ACC112 (cell line): ENCODE measurements at regions not wholly inside any gene's neighbourhood (a gene's known extent, or its start where the extent isn't known, plus 50 kb on each side); places are given as distances from the start of the nearest gene placed in this dataset.

Experiments used
- H2AFZ ChIP-seq: fragments of 200-600 bp; sonication (generic); one replicate; pipeline ENCODE4 v1.6.0; 2017; ENCODE audit warnings: antibody characterized with exemption, low read length; ENCODE audit not compliant: unreplicated experiment
- H3K27ac ChIP-seq: fragments of 200-600 bp; sonication (generic); 2 replicates; pipeline ENCODE4 v1.5.1; 2014; ENCODE audit warnings: low read depth, mild to moderate bottlenecking, antibody characterized with exemption, low read length, moderate library complexity
- H3K27me3 ChIP-seq: fragments of 200-600 bp; sonication (generic); 2 replicates; pipeline ENCODE4 v1.6.1; 2014; ENCODE audit warnings: mild to moderate bottlenecking, antibody characterized with exemption, low read length, moderate library complexity, mixed read lengths; ENCODE audit not compliant: insufficient read depth
- H3K36me3 ChIP-seq: fragments of 200-600 bp; sonication (generic); 2 replicates; pipeline ENCODE4 v1.6.1; 2016; ENCODE audit warnings: mild to moderate bottlenecking, antibody characterized with exemption, low read length, moderate library complexity, mixed read lengths; ENCODE audit not compliant: insufficient read depth
- H3K4me1 ChIP-seq: fragments of 200-600 bp; sonication (generic); one replicate; pipeline ENCODE4 v1.6.1; 2016; ENCODE audit warnings: low read length, mixed read lengths; ENCODE audit not compliant: insufficient read depth, unreplicated experiment, control insufficient read depth
- H3K4me3 ChIP-seq: fragments of 200-600 bp; sonication (generic); 2 replicates; pipeline ENCODE4 v1.5.1; 2014; ENCODE audit warnings: mild to moderate bottlenecking, low read depth, low read length
- H3K79me2 ChIP-seq: fragments of 200-600 bp; sonication (generic); one replicate; pipeline ENCODE4 v1.6.0; 2016; ENCODE audit warnings: low read length; ENCODE audit not compliant: control insufficient read depth, unreplicated experiment, insufficient read depth

DNA sequence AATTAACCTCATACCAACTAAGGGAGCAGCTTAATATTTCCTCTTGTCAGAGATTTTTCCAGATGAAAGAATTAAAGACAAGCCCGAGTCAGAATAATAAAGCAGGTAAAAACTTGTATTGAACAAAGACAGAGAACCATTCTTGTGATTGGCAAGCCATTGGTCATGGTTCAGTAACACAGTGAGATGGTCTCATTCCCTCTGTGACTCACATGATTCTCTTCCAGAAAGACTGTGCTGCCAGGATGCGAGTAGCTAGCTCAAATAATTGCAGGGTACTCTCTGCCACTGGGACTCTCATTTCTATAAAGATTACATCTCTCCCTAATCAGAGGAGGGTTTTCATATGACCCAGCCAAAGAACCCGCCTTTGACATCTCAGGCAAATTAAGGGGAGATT, 179.4 kb downstream of the PHLDA1 start:
- H3K27ac ChIP-seq, result no peak overlapping the region
- no peak overlapping the region for H2AFZ ChIP-seq
- H3K4me3 ChIP-seq, result no peak overlapping the region

DNA sequence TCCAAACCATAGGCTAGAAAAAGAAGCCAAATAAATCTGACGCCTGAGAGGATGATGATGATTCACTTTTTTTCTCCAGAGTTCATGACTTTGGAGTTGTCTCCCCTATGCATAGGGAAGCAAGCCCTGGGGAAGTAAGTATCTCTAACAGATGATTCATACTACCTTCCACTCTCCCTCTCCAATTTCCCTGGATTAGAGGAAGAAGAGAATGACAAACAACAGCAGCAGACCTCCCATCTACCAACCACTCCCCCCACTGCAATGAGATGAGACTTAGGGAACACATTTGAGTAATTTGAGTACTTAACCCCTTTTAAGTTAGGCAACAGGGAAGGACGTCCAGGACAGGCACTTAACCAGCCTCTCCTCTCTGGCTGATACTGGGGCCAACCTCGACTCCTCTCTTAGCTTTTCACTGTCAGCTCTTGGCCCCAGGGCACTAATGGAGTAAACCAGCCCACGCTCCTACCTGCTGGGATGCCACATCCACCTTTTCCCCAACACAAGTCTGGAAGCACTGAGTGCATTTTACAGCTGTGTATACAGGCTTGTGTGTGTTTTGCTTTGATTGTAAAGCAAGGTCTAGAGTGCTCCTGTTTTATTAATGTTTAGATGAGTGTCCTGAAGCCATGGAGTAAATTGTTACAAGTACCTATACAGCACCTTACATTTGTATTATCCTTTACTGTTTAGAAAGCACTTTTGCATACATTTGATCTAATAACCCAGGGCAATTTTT, 180.7 kb downstream of the PHLDA1 start:
- H3K4me3 ChIP-seq, result no peak overlapping the region
- H3K27ac ChIP-seq, result peak overlapping the region; percentile 6; the same call in 1 of the 2 replicates
- no peaks in the 10 kb centered on the region for H3K36me3 ChIP-seq
- no peak overlapping the region for H2AFZ ChIP-seq
- no peaks in the 10 kb centered on the region for H3K79me2 ChIP-seq
- peaks cover 38% of the 10 kb centered on the region for H3K4me1 ChIP-seq
- no peaks in the 10 kb centered on the region for H3K27me3 ChIP-seq

More for the DNA sequence above, 179.4 kb downstream of the PHLDA1 start:
- Histone ChIP-seq H3K27me3 (no peaks in the 10 kb centered on the region), H3K4me1 (peaks cover 38% of the 10 kb centered on the region), H3K36me3 (no peaks in the 10 kb centered on the region), H3K79me2 (no peaks in the 10 kb centered on the region)

DNA sequence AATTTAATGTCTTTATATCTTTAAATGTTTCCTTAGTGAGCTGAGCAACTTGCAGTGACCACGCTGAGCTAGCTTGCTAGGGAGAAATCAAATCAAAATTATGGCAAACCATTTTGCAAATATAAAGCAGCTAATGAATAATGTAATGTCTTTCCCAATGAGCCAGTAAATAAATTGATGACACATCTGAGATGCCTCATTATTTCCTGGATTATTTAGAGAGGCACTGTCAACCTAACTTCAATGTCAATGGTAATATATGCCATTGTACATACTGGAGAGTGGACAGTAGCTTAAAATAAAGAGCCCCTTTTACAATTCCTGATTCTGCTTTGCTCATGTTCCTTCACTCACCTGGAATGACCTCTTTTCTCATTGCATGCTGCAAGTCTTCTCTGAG, 182.6 kb downstream of the PHLDA1 start:
- no peaks in the 10 kb centered on the region for H3K79me2 ChIP-seq
- H3K27me3 ChIP-seq, result no peaks in the 10 kb centered on the region
- H3K4me1 ChIP-seq, result peaks cover 31% of the 10 kb centered on the region
- H3K27ac ChIP-seq, result no peak overlapping the region
- no peak overlapping the region for H3K4me3 ChIP-seq
- no peak overlapping the region for H2AFZ ChIP-seq
- H3K36me3 ChIP-seq, result no peaks in the 10 kb centered on the region

DNA sequence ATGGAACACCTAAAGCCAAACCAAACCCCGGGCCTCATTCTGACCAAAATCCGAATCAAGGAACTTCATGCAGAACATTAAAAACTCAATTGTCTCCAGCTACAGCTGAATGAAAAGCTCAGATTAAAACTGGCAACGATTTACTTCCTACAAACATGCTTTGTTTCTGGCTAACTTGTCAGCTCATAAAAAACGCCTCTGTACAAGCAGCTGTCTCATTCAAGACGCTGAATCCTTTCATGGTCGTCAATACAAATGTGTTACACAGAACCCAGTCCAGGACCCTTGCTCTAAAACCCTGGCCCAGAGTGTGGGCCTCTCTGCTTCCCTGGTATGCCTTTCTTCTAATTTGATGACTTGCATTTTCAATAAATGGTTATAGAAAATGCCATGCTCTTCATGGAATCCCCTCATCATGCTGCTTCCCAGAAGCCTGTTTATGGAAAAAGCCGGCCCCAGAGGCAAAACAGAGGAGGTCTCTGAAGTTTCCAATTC, 183.1 kb downstream of the PHLDA1 start:
- H2AFZ ChIP-seq, result peak overlapping the region; percentile 85
- H3K4me3 ChIP-seq, result no peak overlapping the region
- H3K79me2 ChIP-seq, result no peaks in the 10 kb centered on the region
- H3K27me3 ChIP-seq, result no peaks in the 10 kb centered on the region
- no peak overlapping the region for H3K27ac ChIP-seq
- no peaks in the 10 kb centered on the region for H3K36me3 ChIP-seq
- peaks cover 31% of the 10 kb centered on the region for H3K4me1 ChIP-seq

DNA sequence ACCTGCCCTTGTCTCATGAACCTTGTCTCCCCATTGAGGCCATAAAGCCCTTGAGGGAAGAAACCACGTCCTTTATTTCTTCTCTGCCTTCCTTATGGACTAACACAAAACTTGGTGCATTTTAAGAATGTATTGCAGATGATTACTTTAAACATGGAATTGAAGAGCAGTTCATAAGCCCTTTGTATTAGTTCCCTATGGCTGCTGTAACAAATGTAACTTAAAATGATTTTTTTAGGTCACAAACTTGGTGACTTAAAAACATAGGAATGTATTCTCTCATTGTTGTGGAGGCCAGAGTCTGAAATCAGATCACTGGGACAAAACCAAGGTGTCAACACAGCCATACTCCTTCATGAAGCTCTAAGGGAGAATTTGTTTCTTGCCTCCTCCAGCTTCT, 185.5 kb downstream of the PHLDA1 start:
- H3K27ac ChIP-seq, result no peak overlapping the region

DNA sequence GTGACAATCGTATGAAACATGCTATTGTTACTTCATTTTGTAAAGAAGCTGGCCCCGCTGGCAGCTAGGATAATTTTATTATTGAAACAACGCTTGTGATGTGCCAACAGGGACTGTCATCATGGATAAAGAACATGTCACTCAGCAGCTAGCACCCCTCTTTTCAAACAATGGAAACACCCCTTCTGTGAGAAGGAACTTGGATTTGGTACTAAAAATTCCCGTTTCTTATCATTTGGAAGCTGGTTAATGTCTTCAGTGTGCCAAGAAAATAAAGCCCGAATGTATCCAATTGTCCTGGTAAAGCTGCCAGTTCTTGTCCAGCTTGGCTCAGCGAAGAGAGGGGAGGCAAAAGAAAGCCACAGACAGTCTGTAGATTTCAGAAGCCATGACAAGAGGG, 186.6 kb downstream of the PHLDA1 start:
- H3K79me2 ChIP-seq, result no peaks in the 10 kb centered on the region
- no peak overlapping the region for H3K4me3 ChIP-seq
- peaks cover 11% of the 10 kb centered on the region for H3K4me1 ChIP-seq
- H2AFZ ChIP-seq, result peak overlapping the region; percentile 3
- no peaks in the 10 kb centered on the region for H3K36me3 ChIP-seq
- no peak overlapping the region for H3K27ac ChIP-seq
- no peaks in the 10 kb centered on the region for H3K27me3 ChIP-seq

More for the DNA sequence above, 185.5 kb downstream of the PHLDA1 start:
- H3K27me3 ChIP-seq, result no peaks in the 10 kb centered on the region
- peaks cover 20% of the 10 kb centered on the region for H3K4me1 ChIP-seq
- no peak overlapping the region for H3K4me3 ChIP-seq
- no peaks in the 10 kb centered on the region for H3K36me3 ChIP-seq
- H2AFZ ChIP-seq, result no peak overlapping the region
- H3K79me2 ChIP-seq, result no peaks in the 10 kb centered on the region

DNA sequence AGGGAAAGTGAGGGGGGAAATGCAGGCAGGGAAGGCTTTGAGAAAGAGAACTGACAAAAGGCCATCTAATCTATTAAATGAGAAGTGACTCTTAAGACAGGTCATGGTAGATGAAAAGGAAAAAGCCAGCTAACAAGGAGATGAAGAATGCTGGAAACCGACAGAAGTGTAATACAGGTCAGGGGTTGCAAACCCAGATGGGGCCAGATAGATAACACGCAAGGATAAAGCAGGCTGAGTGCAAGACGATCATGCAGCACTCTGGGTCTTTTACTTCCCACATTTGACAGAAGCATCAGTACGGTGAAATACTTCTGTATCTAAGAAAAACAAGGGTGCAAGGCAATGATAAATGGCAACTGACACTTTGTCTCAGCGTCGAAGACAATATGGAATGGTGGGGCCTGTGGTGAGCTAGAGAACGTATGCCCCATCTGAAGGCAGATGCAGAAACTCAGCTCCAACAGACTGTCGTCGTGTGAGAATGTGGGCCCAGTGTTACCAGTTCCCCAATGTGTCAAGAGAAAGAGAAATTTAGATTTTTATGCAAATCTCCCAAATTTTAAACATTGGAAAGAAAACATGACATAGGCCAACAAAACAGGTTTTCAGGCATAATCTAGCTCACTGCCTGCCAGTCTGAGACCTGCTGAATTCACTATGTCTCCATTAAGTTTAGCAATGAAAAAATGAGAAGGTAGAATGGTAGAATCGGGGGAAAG, 187.4 kb downstream of the PHLDA1 start:
- H2AFZ ChIP-seq, result no peak overlapping the region

DNA sequence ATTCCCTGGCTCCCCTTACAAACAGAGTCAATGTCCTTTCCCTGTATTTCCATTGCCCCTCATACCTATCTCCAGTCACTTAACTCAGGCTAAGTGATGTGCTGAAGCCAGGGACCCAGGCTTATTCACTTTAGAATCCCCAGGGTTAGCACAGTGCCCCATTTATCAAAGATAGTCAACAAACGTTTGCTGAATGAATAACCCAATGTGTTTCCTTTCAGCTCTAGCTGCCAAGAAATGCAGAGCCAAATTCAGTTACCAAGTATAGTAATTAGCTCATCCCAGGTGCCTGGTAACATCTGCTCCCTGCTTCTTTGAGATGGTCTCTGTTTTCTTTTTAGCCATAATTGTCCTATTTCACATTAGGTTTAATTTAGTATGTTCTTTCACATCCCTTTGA, 189.5 kb downstream of the PHLDA1 start:
- H3K27ac ChIP-seq, result no peak overlapping the region
- no peaks in the 10 kb centered on the region for H3K79me2 ChIP-seq
- H3K4me1 ChIP-seq, result no peaks in the 10 kb centered on the region
- H3K36me3 ChIP-seq, result no peaks in the 10 kb centered on the region
- no peaks in the 10 kb centered on the region for H3K27me3 ChIP-seq
- H2AFZ ChIP-seq, result no peak overlapping the region
- H3K4me3 ChIP-seq, result no peak overlapping the region

More for the DNA sequence above, 187.4 kb downstream of the PHLDA1 start:
- Histone ChIP-seq H3K4me3 (no peak overlapping the region), H3K27ac (no peak overlapping the region), H3K36me3 (no peaks in the 10 kb centered on the region), H3K27me3 (no peaks in the 10 kb centered on the region), H3K79me2 (no peaks in the 10 kb centered on the region), H3K4me1 (peaks cover 8% of the 10 kb centered on the region)

DNA sequence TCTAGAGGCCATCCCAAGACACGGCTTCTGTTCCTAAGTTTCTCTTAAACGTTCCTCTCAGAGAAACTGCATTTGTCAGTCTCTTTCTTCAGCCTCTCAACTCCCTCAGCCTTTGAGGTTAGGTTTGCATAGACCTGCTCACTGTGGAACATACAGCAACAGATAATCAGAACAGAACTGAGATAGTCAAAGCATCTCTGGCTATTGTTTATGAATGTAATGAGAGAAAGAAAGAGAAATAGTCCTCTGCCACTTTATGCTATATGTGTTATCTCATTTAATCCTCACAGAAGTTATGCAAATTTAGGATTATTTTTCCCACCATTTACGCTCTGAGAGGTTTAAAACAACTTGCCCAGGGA, 190.6 kb downstream of the PHLDA1 start:
- H3K79me2 ChIP-seq, result no peaks in the 10 kb centered on the region
- no peaks in the 10 kb centered on the region for H3K4me1 ChIP-seq
- H3K4me3 ChIP-seq, result no peak overlapping the region
- no peak overlapping the region for H3K27ac ChIP-seq
- H3K36me3 ChIP-seq, result no peaks in the 10 kb centered on the region
- no peaks in the 10 kb centered on the region for H3K27me3 ChIP-seq
- H2AFZ ChIP-seq, result no peak overlapping the region

DNA sequence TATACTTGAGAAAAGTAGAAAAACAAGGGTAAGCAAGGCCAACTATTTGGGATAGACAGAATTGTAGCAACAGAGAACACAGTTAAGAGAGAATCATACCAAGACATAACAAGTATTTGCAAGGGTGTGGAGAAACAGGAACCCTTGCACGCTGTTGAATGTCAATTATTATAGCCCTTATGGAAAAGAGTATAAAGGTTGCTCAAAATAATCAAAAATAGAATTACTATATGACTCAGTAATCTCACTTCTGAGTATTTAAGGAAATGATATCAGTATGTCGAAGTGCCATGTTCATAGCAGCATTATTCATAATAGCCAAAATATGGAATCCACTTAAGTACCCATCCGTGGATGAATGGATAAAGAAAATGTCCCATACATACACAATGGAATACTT, 193.3 kb downstream of the PHLDA1 start:
- Histone ChIP-seq H3K4me3 (no peak overlapping the region), H3K36me3 (no peaks in the 10 kb centered on the region), H2AFZ (no peak overlapping the region), H3K4me1 (no peaks in the 10 kb centered on the region), H3K79me2 (no peaks in the 10 kb centered on the region), H3K27ac (no peak overlapping the region), H3K27me3 (no peaks in the 10 kb centered on the region)

DNA sequence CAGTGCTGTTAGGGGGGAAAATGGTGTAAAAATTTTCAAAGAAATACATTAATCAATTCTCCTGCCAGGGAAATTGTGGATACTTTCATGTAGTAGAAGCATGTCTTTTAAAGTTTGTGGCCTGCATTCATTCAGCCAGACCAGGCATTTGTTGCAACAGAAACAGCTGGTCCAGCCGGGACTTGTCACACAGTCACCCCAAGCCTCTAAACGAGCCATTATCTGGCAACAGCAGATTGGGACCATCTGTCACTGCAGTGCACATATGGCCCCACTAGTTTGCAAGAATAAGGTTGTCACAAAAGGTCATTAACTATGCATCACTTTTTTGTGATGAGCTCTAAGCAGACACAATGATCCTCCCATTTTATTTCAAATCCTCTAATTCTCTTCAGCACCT, 193.9 kb downstream of the PHLDA1 start:
- Histone ChIP-seq H2AFZ (no peak overlapping the region), H3K27me3 (no peaks in the 10 kb centered on the region), H3K79me2 (no peaks in the 10 kb centered on the region), H3K36me3 (no peaks in the 10 kb centered on the region), H3K4me3 (no peak overlapping the region), H3K27ac (no peak overlapping the region), H3K4me1 (no peaks in the 10 kb centered on the region)
